HCT116 (cell line): ENCODE measurements at regions not wholly inside any gene's neighbourhood (a gene's known extent, or its start where the extent isn't known, plus 50 kb on each side); places are given as distances from the start of the nearest gene placed in this dataset.

ENCODE experiments used
- ATAC-seq: fragments of 200-7000 bp; cut with Tn5 transposase; 2 replicates; pipeline ENCODE4 v1.9.1; 2020; ENCODE audit warnings: mild to moderate bottlenecking, moderate library complexity
- BruUV-seq: library from RNA; stranded (reverse); fragments of 400-500 nt; replicated peaks from 2 replicates; lab custom pipeline; 2021; lab: Mats Ljungman, UMichigan
- CTCF ChIA-PET: fragments of 300-600 bp; sonication (Branson Sonifier 250); formaldehyde crosslinking; loops from one replicate; lab custom pipeline; 2021; ENCODE audit warnings: antibody characterized with exemption; lab: Charles Lee
- POLR2A ChIA-PET: fragments of 300-600, 350-600 bp; sonication (Branson Sonifier 250); formaldehyde crosslinking; loops from one replicate; lab custom pipeline; 2021; ENCODE audit warnings: antibody characterized with exemption; lab: Charles Lee
- RAD21 ChIA-PET, 2 experiments: fragments of 300-600 bp; sonication (Branson Sonifier 250); formaldehyde crosslinking; loops; one replicate each; lab custom pipeline; 2023; ENCODE audit warnings: low total read pairs in 2 of 2; ENCODE audit not compliant: uncharacterized antibody in 2 of 2, unreplicated experiment in 2 of 2, low non-redundant PET in 1 of 2; lab: Charles Lee
- DNase-seq: peaks from one replicate; pipeline ENCODE4 v3.0.0-alpha.2; 2010; ENCODE audit warnings: low read depth, low spot score
- H2AFZ ChIP-seq: fragments of 200-600 bp; shearing (Covaris generic), sonication (generic); 2 replicates; pipeline ENCODE4 v1.6.1; 2017; ENCODE audit warnings: low read depth, mixed run types, mixed read lengths, antibody characterized with exemption, low read length; ENCODE audit not compliant: poor library complexity, severe bottlenecking
- H3K27ac ChIP-seq: 2 replicates; pipeline ENCODE4 v1.5.1; 2012; ENCODE audit warnings: low read depth, low read length
- H3K27me3 ChIP-seq: fragments of 200-600 bp; sonication (generic); 2 replicates; pipeline ENCODE4 v1.6.1; 2016; ENCODE audit warnings: mixed run types, low read length, mixed read lengths; ENCODE audit not compliant: insufficient read depth
- H3K36me3 ChIP-seq, 2 experiments: fragments of 200-500 bp in 1 of 2; fragments of 200-600 bp in 1 of 2; sonication (Bioruptor generic) in 1 of 2; sonication (generic) in 1 of 2; 2 replicates each; pipeline versions ENCODE4 v1.5.1 to v1.6.1; 2014 to 2016; ENCODE audit warnings: low read length in 2 of 2, inconsistent platforms in 1 of 2, mixed read lengths in 1 of 2, mixed run types in 1 of 2; ENCODE audit not compliant: insufficient read depth in 2 of 2, control insufficient read depth in 1 of 2
- H3K4me1 ChIP-seq, 2 experiments: fragments of 200-600 bp in 1 of 2; sonication (generic) in 1 of 2; 2 replicates each; pipeline versions ENCODE4 v1.5.1 to v1.6.1; 2012 to 2017; ENCODE audit warnings: low read length in 2 of 2, inconsistent platforms in 1 of 2, mild to moderate bottlenecking in 1 of 2, mixed read lengths in 1 of 2, mixed run types in 1 of 2, moderate library complexity in 1 of 2; ENCODE audit not compliant: insufficient read depth in 2 of 2, control insufficient read depth in 1 of 2
- H3K4me2 ChIP-seq: fragments of 200-600 bp; sonication (generic); 2 replicates; pipeline ENCODE4 v1.6.1; 2017; ENCODE audit warnings: mixed run types, low read length, mixed read lengths
- H3K4me3 ChIP-seq, 2 experiments: fragments of 200-600 bp in 1 of 2; sonication (generic) in 1 of 2; replicated peaks in 1 of 2; 2 replicates each; pipeline ENCODE4 v1.5.1; 2011 to 2016; ENCODE audit warnings: low read length in 2 of 2, control low read depth in 1 of 2, low read depth in 1 of 2, mild to moderate bottlenecking in 1 of 2, mixed read lengths in 1 of 2, mixed run types in 1 of 2
- H3K79me2 ChIP-seq: fragments of 200-600 bp; sonication (generic); 2 replicates; pipeline ENCODE4 v1.6.1; 2017; ENCODE audit warnings: mild to moderate bottlenecking, mixed run types, low read length, moderate library complexity, mixed read lengths; ENCODE audit not compliant: insufficient read depth
- H3K9ac ChIP-seq: fragments of 200-600 bp; sonication (generic); 2 replicates; pipeline ENCODE4 v1.6.1; 2016; ENCODE audit warnings: low read length, mixed read lengths
- H3K9me2 ChIP-seq: fragments of 200-600 bp; sonication (generic), shearing (Covaris generic); 2 replicates; pipeline ENCODE4 v1.6.1; 2017; ENCODE audit warnings: mixed run types, mild to moderate bottlenecking, moderate library complexity; ENCODE audit not compliant: insufficient read depth
- H3K9me3 ChIP-seq, 2 experiments: fragments of 200-500 bp in 1 of 2; fragments of 200-600 bp in 1 of 2; sonication (Bioruptor generic) in 1 of 2; sonication (generic) in 1 of 2; 2 replicates each; pipeline ENCODE4 v1.6.1; 2014 to 2017; ENCODE audit warnings: low read length in 2 of 2, mixed read lengths in 2 of 2, inconsistent platforms in 1 of 2, low read depth in 1 of 2, mild to moderate bottlenecking in 1 of 2, mixed run types in 1 of 2, moderate library complexity in 1 of 2; ENCODE audit not compliant: control insufficient read depth in 1 of 2, insufficient read depth in 1 of 2
- H4K20me1 ChIP-seq: fragments of 200-600 bp; sonication (generic), shearing (Covaris generic); 2 replicates; pipeline ENCODE4 v1.6.1; 2017; ENCODE audit warnings: mixed run types, mild to moderate bottlenecking, moderate library complexity; ENCODE audit not compliant: insufficient read depth
- FOSL1 ChIP-seq: IDR thresholded peaks from 2 replicates; pipeline ENCODE4 v1.6.1; 2012; ENCODE audit warnings: low read depth
- REST ChIP-seq: IDR thresholded peaks from 2 replicates; pipeline ENCODE4 v1.6.1; 2012; ENCODE audit warnings: low read depth
- intact Hi-C: fragments of 100-400 bp; cut with micrococcal nuclease; formaldehyde crosslinking; loops from 2 replicates; pipeline ENCODE4 v1.10.0; 2022

GRCh38 chr14:82075566-82075965 lies 541.9 kb upstream of the SEL1L start:
- ATAC-seq: no peak
- CTCF ChIA-PET: no interaction called here

More at GRCh38 chr14:82075566-82075965, 541.9 kb upstream of the SEL1L start:
- H3K4me3 ChIP-seq: no peak overlapping the region
- intact Hi-C loops: no loop called here
- no peaks in the 10 kb centered on the region for H4K20me1 ChIP-seq
- no peak overlapping the region for H3K4me2 ChIP-seq
- no peak for TF ChIP-seq FOSL1
- TF ChIP-seq REST: peak; percentile 55
- peaks cover 13 to 15% of the 10 kb centered on the region in 2 experiments; a peak in 2 of 4 replicates for H3K9me3 ChIP-seq
- H3K9me2 ChIP-seq: no peaks in the 10 kb centered on the region
- no peaks in the 10 kb centered on the region for H3K79me2 ChIP-seq
- no peak overlapping the region for H3K27ac ChIP-seq
- H3K27me3 ChIP-seq: no peaks in the 10 kb centered on the region
- H3K36me3 ChIP-seq: no peaks in the 10 kb centered on the region
- ChIA-PET POLR2A (no interaction called here), RAD21 (no interaction called here)
- H3K9ac ChIP-seq: no peak overlapping the region
- H2AFZ ChIP-seq: no peak overlapping the region
- no peaks in the 10 kb centered on the region for H3K4me1 ChIP-seq
- DNase-seq: no peak
- BruUV-seq: no TSS peak
